GM21825 (cell line): ENCODE measurements at regions not wholly inside any gene's neighbourhood (a gene's known extent, or its start where the extent isn't known, plus 50 kb on each side); places are given as distances from the start of the nearest gene placed in this dataset.
"Not testable (repeated sequence)": the region's sequence is repeated elsewhere in the genome, so short reads cannot be mapped to it uniquely, and the experiment has no call there.

Experiments used
- ATAC-seq: cut with Tn5 transposase; IDR thresholded peaks from one replicate; pipeline ENCODE4 v1.9.1; 2021; ENCODE audit warnings: mild to moderate bottlenecking, moderate library complexity; ENCODE audit not compliant: unreplicated experiment

- not testable (repeated sequence) for ATAC-seq
Measured at GRCh38 chr21:5121849-5122248, 5399.5 kb upstream of the TPTE start.

DNA sequence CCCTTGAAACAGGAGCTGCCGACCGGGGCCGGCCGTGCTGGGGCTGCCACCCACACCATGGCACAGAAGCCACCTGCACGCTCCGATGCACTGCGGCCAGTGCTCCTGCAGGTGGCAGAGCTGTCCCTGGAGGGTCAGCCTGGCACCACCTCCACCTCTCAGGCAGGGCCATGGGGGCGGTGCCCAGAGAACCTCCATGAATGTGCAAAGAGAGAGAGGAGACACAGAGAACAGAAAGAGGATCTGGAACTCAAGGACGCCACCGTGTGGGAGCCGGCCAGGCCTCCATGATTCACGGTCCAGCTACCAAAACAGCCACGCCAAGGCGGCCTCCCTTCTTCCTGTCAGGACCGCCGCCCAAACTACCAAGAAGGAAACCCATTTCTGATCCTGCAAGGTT lies 5397.7 kb upstream of the TPTE start:
- ATAC-seq: peak; percentile 32

DNA sequence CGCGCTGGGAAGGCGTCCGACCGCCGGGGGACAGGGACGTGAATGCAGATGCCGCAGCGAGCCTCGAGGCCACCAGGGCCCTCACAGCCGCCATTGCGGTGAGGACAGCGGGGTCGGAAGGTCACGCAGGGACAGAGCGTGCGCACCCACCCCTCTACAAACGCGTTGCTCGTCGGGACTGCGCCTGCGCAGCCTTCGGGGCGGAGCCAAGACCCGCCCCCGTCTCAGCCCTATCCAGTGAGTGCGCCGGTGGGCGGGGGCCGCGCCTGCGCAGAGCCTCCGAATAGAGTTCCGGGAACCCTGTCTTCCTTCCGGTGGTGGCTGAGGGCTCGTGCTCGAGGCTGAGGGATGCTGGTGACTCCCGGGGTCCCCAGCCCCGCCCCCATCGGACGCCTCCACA lies 5393.1 kb upstream of the TPTE start:
- ATAC-seq: peak; percentile 78

GRCh38 chr21:5133824-5134223 lies 5387.6 kb upstream of the TPTE start:
- ATAC-seq: not testable (repeated sequence)

- not testable (repeated sequence) for ATAC-seq
Measured at GRCh38 chr21:5136406-5136805, 5385.0 kb upstream of the TPTE start.

GRCh38 chr21:5137006-5137405 lies 5384.4 kb upstream of the TPTE start:
- not testable (repeated sequence) for ATAC-seq

GRCh38 chr21:5138687-5139086 lies 5382.7 kb upstream of the TPTE start:
- not testable (repeated sequence) for ATAC-seq

- not testable (repeated sequence) for ATAC-seq
Measured at GRCh38 chr21:5139528-5139927, 5381.9 kb upstream of the TPTE start.

- not testable (repeated sequence) for ATAC-seq
Measured at GRCh38 chr21:5143011-5143410, 5378.4 kb upstream of the TPTE start.

DNA sequence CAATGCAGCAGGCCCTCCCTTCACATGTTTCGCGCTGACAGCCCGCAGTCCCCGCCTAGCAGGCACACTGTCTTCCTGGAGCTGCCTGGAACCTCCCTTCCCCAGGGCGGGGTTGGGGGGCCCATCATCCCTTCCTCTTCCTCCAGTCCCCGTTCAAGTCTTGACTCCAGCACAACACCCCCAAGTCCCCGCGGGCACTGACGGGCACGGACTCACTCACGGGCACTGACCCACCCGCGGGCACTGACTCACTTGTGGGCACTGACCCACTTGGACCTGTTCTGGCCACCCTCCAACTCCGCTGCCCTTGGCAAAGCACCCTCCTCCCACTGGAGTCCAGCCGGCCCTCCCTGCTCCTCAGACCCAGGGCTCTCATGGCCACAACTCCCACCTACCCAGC lies 5376.7 kb upstream of the TPTE start:
- ATAC-seq: not testable (repeated sequence)

DNA sequence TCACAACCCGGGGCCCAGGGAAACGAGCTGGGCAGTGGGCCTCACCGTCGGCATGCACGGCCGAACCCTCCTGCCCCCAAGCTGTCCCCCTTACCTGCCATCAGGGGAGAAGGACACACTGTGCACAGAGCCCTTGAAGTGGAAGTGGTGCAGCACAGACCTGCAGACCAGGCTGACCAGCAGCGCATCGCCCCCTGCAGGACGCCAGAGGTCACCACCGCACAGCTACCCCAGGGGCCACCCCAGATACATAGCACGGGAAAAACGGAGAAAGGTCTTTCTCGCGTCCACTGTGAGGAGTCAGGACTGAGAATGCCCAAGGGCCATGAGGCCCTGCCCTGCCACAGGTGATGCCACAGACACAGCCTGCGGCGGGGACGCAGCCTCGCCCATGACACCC lies 5373.7 kb upstream of the TPTE start:
- not testable (repeated sequence) for ATAC-seq

DNA sequence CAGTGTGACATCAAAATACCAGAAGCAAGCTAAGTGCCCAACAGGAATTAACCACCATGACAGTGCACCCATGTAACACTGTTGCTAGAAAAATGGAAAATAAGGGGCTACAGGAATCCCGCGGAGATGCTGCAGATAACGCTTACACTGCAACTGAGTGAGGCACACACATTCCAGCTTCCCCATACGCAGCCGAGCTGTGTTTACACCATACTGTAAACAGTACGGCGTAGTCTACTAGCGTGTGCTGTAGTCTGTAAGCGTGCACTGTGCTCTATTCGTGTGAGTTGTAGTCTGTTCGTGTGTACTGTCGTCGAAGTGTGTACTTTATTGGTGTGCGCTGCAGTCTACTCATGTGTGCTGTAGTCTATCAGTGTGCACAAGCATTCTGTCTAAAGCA lies 5372.2 kb upstream of the TPTE start:
- not testable (repeated sequence) for ATAC-seq

DNA sequence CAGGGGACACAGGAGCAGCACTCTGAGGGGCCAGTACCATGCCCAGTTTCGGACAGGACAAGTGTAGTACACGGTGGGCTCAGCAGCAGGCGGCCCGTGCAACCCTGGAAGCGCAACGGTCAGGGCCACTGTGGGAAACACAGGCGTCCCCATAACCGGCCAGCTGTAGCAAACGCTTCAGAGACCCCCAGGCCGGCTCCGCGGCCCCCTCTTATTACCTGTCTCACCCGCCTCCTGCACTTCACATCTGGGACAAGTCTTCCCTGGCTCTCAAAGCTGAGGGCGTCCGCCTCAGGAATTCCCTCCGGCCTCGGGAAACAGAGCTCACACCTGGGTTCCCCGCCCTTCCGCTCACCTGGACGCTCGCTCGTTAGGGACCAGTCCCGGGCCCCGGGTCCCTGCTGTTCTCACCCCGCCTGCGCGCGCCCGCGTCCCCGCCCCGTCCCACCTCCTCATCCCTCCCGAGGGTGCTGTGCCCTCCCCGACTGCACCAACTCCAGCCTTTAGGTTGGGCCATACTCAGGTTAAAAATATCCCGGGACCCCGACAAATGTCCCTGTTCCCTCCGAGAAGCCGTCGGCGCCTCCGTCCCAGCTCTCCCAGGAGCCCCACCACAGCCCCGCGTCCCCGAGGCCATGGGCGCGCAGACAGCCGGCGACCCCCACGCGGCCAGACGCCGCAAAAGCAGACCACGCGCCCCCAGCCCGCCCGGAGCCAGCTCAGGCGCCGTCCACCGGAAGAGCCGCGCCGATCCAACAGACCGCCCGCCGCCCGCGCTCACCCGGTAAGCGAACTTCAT lies 5367.3 kb upstream of the TPTE start:
- not testable (repeated sequence) for ATAC-seq

- peak; percentile 97 for ATAC-seq
Measured at GRCh38 chr21:5154641-5154982, 5366.8 kb upstream of the TPTE start.

DNA sequence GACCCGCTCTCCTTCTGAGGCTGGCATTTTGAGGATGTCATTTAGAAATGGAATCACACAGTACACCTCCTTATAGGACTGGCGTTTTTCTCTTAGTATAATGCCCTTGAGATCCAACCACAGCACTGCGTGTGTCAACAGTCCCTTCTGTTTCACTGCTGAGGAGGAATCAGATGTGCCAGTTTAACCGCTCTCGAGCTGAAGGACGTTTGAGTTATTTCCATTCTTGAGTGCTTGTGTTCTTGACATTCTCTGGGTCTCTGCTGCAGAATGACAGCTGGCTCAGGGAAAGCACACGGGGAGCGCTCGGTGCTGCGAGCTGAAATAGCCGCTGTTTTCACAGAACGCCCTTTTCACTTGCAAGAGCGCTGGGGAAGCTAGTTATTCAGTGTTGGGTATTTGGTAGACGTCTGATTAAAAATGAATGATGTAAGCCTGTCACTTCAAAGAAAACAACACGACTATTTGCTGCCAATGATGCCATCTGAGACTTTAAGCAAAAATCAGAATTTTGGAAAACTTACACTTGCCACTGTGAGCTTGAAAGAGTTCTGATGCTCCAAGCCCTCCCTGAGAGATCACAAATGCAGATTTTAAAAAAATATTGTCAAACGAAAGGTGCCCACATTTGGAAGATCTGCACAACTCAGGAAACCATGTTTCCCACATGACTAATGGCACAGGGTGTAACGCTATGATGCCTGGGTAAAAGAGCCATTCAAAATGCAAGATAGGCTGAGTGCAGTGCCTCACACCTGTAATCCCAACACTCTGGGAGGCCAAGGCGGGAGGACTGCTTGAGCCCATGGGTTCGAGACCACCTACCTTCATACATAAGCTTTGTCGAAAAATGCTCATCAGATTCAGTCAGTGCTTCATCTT lies 5358.4 kb upstream of the TPTE start:
- not testable (repeated sequence) for ATAC-seq

DNA sequence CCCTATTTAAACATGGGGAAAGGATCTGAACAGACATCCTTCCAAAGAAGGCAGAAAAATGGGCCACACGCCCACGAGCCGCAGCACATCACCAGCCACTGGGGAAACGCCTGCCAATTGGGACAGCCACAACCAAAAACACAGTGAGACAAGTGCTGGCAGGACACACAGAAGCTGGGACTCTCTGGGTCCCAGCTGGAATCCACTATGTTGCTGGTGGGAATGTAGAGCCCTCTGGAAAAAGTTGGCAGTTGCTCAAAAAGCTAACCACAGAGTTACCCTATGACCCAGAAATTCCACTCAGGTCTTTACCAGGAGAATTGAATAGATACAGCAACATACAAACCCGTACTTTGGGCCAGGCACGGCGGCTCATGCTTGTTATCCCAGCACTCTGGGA lies 5355.6 kb upstream of the TPTE start:
- not testable (repeated sequence) for ATAC-seq
